Effector memory CD8-positive, alpha-beta T cell (primary cell): ENCODE measurements at regions not wholly inside any gene's neighbourhood (a gene's known extent, or its start where the extent isn't known, plus 50 kb on each side); places are given as distances from the start of the nearest gene placed in this dataset.
A peak's percentile ranks its signal among the peaks of the same experiment; 100 is the strongest.

Experiments used
- ATAC-seq: fragments of 150-1000 bp; cut with Tn5 transposase; replicated peaks from 2 replicates; pipeline ENCODE4 v1.10.0; 2021; ENCODE audit warnings: mild to moderate bottlenecking, moderate library complexity
- DNase-seq, 3 experiments: peaks; one replicate each; pipeline ENCODE4 v3.0.0; 2021
- H3K27ac Mint-ChIP-seq, 2 donors: one replicate each; pipeline ENCODE4 v1.8.0; 2022; ENCODE audit warnings: mild to moderate bottlenecking in 2 of 2, mixed read lengths in 2 of 2, moderate library complexity in 2 of 2
- H3K27me3 Mint-ChIP-seq, 2 donors: one replicate each; pipeline ENCODE4 v1.8.0; 2022; ENCODE audit warnings: mixed read lengths in 2 of 2
- H3K36me3 Mint-ChIP-seq: one replicate; pipeline ENCODE4 v1.8.0; 2022; ENCODE audit warnings: mild to moderate bottlenecking, moderate library complexity, mixed read lengths; ENCODE audit not compliant: insufficient read depth
- H3K4me1 Mint-ChIP-seq, 2 donors: one replicate each; pipeline ENCODE4 v1.8.0; 2022; ENCODE audit warnings: low read depth in 2 of 2, mixed read lengths in 2 of 2
- H3K4me3 Mint-ChIP-seq, 2 donors: one replicate each; pipeline ENCODE4 v1.8.0; 2022; ENCODE audit warnings: mild to moderate bottlenecking in 2 of 2, mixed read lengths in 2 of 2, moderate library complexity in 2 of 2
- H3K9me3 Mint-ChIP-seq, 2 donors: one replicate each; pipeline ENCODE4 v1.8.0; 2022; ENCODE audit warnings: mixed read lengths in 2 of 2

DNA sequence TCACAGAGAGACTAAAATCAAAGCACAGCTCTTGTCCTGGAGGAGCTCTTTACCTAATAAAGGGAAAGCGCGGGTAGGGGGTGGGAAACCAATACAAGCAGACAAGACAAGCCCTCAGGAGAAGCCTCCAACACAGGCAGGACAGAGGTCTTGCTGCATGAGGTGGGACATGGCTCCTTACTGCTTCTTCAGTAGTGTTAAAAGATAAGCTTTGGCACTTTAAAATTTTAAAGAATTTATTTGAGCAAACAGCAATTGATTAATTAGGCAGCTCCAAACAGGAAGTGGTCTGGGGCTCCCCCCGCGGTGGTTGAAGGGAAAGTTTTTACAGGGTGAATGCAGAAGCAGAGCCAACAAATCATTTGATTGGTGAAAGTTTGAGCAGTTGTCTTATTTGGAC lies 50.3 kb upstream of the MACC1 start:
- H3K9me3 Mint-ChIP-seq: peaks cover 0 to 2% of the 10 kb centered on the region in 2 donors
- H3K36me3 Mint-ChIP-seq: peaks cover 3% of the 10 kb centered on the region
- DNase-seq (peak in 1 of 3 experiments; percentile 4), ATAC-seq (no peak)
- H3K27me3 Mint-ChIP-seq: no peaks in the 10 kb centered on the region
- H3K4me3 Mint-ChIP-seq: no peak overlapping the region
- H3K4me1 Mint-ChIP-seq: no peaks in the 10 kb centered on the region
- no peak overlapping the region for H3K27ac Mint-ChIP-seq

- peaks cover 3% of the 10 kb centered on the region for H3K36me3 Mint-ChIP-seq
- H3K9me3 Mint-ChIP-seq: peaks cover 0 to under 1% of the 10 kb centered on the region in 2 donors
- ATAC-seq: no peak
- H3K4me3 Mint-ChIP-seq: no peak overlapping the region
- no peak for DNase-seq
- H3K27ac Mint-ChIP-seq: no peak overlapping the region
- no peaks in the 10 kb centered on the region for H3K27me3 Mint-ChIP-seq
- H3K4me1 Mint-ChIP-seq: no peaks in the 10 kb centered on the region
Measured at GRCh38 chr7:20268824-20269223, 51.6 kb upstream of the MACC1 start.

GRCh38 chr7:20269726-20270125 lies 52.5 kb upstream of the MACC1 start:
- Mint-ChIP-seq H3K27ac (no peak overlapping the region), H3K27me3 (no peaks in the 10 kb centered on the region), H3K9me3 (peaks cover 0 to 1% of the 10 kb centered on the region in 2 donors), H3K4me3 (no peak overlapping the region), H3K36me3 (peaks cover 3% of the 10 kb centered on the region), H3K4me1 (no peaks in the 10 kb centered on the region)
- DNase-seq (no peak), ATAC-seq (no peak)

DNA sequence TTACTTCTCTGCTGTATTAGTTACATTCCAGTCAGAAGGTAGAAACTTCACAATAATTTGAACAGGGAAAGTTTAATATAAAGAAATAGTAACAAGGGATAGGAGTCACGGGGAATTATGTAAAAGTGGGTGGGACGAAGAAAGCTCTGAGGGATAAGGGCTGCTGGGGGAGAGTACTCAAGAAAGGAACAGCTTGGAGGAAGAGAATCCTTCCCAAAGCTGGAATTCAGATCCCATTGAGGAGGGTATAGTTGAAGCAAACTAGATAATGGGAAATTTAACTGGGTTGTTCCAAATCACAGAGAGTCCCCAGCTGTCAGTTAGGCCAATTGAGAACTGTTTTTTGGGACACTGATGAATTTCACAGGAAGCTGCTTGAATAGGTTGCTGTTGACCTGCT lies 53.2 kb upstream of the MACC1 start:
- Mint-ChIP-seq H3K9me3 (peaks cover 0 to 1% of the 10 kb centered on the region in 2 donors), H3K27me3 (no peaks in the 10 kb centered on the region), H3K4me1 (no peaks in the 10 kb centered on the region), H3K36me3 (peaks cover 3% of the 10 kb centered on the region), H3K4me3 (no peak overlapping the region), H3K27ac (peak overlapping the region in 1 of 2 donors; percentile 7)
- no peak for ATAC-seq
- no peak for DNase-seq

- Mint-ChIP-seq H3K4me3 (no peak overlapping the region), H3K36me3 (peaks cover 3% of the 10 kb centered on the region), H3K4me1 (no peaks in the 10 kb centered on the region), H3K27ac (no peak overlapping the region), H3K27me3 (no peaks in the 10 kb centered on the region), H3K9me3 (peaks cover 0 to 1% of the 10 kb centered on the region in 2 donors)
- DNase-seq (no peak), ATAC-seq (no peak)
Measured at GRCh38 chr7:20270867-20271266, 53.7 kb upstream of the MACC1 start.

DNA sequence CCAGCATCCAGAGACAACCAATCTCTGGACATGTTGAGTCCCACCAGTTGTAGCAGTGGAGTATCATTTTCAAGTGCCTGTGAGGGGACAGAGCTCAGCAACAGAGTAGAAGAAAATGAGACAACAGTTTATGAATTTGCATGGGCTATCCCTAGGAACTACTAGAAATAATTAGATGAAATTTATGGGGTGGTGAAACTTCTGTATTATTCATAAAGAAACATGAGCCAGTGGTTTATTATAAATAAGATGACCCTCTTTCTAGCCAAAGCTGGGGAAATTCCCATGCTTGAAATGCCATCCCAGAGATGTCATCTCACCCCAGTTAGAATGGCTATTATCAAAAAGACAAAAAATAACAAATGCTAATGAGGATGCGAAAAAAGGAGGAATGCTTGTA lies 55.1 kb upstream of the ITGB8 start:
- ATAC-seq: no peak
- H3K9me3 Mint-ChIP-seq: peaks cover 0 to 1% of the 10 kb centered on the region in 2 donors
- H3K4me1 Mint-ChIP-seq: no peaks in the 10 kb centered on the region
- no peaks in the 10 kb centered on the region for H3K36me3 Mint-ChIP-seq
- H3K27me3 Mint-ChIP-seq: no peaks in the 10 kb centered on the region
- no peak for DNase-seq
- H3K4me3 Mint-ChIP-seq: no peak overlapping the region
- H3K27ac Mint-ChIP-seq: no peak overlapping the region

- H3K9me3 Mint-ChIP-seq: peaks cover 0 to 1% of the 10 kb centered on the region in 2 donors
- ATAC-seq (no peak), DNase-seq (no peak)
- H3K4me3 Mint-ChIP-seq: no peak overlapping the region
- H3K27me3 Mint-ChIP-seq: no peaks in the 10 kb centered on the region
- H3K36me3 Mint-ChIP-seq: no peaks in the 10 kb centered on the region
- no peak overlapping the region for H3K27ac Mint-ChIP-seq
- H3K4me1 Mint-ChIP-seq: no peaks in the 10 kb centered on the region
Measured at GRCh38 chr7:20276705-20277472, 53.8 kb upstream of the ITGB8 start.

GRCh38 chr7:20279979-20280378 lies 50.7 kb upstream of the ITGB8 start:
- Mint-ChIP-seq H3K36me3 (no peaks in the 10 kb centered on the region), H3K4me3 (no peak overlapping the region), H3K27ac (no peak overlapping the region), H3K27me3 (no peaks in the 10 kb centered on the region), H3K9me3 (no peaks in the 10 kb centered on the region), H3K4me1 (no peaks in the 10 kb centered on the region)
- ATAC-seq (no peak), DNase-seq (no peak)

DNA sequence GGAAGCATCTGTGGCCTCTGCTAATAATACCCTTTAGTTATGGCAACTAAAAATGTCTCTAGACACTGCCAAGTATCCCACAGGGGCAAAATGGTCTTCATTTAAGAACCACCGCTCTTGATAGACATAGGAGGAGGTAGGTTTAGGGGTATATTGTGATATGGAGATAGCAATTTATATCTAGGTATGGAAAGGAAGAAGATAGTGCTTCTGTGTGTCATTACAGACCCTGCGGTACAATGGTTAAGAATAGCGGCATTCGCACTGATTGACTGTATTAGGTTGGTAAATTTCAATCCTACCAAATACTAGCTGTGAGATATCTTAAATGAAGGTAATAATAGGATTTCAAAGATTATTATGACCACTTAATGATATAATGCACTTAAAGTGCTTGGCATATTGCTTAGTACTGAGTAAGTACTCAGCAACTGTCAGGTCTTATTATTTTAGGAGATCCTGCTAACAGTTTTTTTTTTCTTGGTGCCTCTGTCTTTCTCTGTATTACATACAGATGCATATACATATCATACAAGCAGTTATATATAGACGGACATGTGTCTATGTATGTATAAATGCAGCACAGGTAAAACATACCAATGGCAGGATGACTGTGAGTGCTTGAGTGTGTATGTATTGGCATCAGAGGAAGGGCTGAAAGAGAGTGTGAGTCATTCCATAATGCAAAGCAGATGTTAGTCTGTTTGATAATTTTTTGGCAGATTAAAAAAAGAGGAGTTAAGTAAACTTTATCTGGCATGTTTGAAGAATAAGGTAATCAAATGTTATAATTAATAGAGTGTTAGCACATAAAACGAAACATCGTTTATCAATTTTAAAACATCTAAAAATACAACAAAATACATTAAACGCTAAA lies 50.0 kb upstream of the ITGB8 start:
- Mint-ChIP-seq H3K4me1 (no peaks in the 10 kb centered on the region), H3K4me3 (no peak overlapping the region), H3K27me3 (no peaks in the 10 kb centered on the region), H3K9me3 (no peaks in the 10 kb centered on the region), H3K36me3 (no peaks in the 10 kb centered on the region), H3K27ac (no peak overlapping the region)
- ATAC-seq (no peak), DNase-seq (no peak)
